Transverse colon (tissue), 4 donors: ENCODE measurements at regions not wholly inside any gene's neighbourhood (a gene's known extent, or its start where the extent isn't known, plus 50 kb on each side); places are given as distances from the start of the nearest gene placed in this dataset.

ENCODE experiments used
- DNase-seq: peaks from one replicate; pipeline ENCODE4 v3.0.0-alpha.2; 2019
- H3K27ac ChIP-seq, 4 donors: fragments of 200-600 bp; sonication (generic); 2 replicates each; pipeline ENCODE4 v1.5.1; 2016 to 2018; ENCODE audit warnings: inconsistent platforms in 4 of 4
- H3K27me3 ChIP-seq: fragments of 200-600 bp; sonication (generic); 2 replicates; pipeline ENCODE4 v1.5.1; 2017; ENCODE audit warnings: inconsistent platforms
- H3K36me3 ChIP-seq, 4 donors: fragments of 200-600 bp; sonication (generic); 2 replicates each; pipeline ENCODE4 v1.5.1; 2017 to 2019; ENCODE audit warnings: inconsistent platforms in 4 of 4
- H3K4me1 ChIP-seq, 4 donors: fragments of 200-600 bp; sonication (generic); 2 replicates each; pipeline ENCODE4 v1.5.1; 2017 to 2020; ENCODE audit warnings: inconsistent platforms in 4 of 4
- H3K4me3 ChIP-seq, 4 donors: fragments of 200-600 bp; sonication (generic); 1 replicate in 1 of 4; 2 replicates in 3 of 4; pipeline versions ENCODE4 v1.5.1 to v1.6.1; 2017 to 2019; ENCODE audit warnings: inconsistent platforms in 4 of 4
- H3K9me3 ChIP-seq, 2 donors: fragments of 200-600 bp; sonication (generic); 2 replicates each; pipeline ENCODE4 v1.5.1; 2017 to 2019; ENCODE audit warnings: inconsistent platforms in 2 of 2
- EP300 ChIP-seq: sonication (generic); formaldehyde crosslinking; IDR thresholded peaks from one replicate; pipeline ENCODE4 v1.6.1; 2017; ENCODE audit warnings: antibody characterized with exemption, low read depth
- POLR2A ChIP-seq: fragments of 450-650 bp; IDR thresholded peaks from one replicate; pipeline ENCODE4 v1.6.1; 2016; ENCODE audit warnings: antibody characterized with exemption, mild to moderate bottlenecking, moderate library complexity
- POLR2AphosphoS5 ChIP-seq, 3 donors: sonication (generic); formaldehyde crosslinking; IDR thresholded peaks; one replicate each; pipeline ENCODE4 v1.6.1; 2016; ENCODE audit warnings: antibody characterized with exemption in 3 of 3
- WGBS, 2 donors: methylation state at CpG; one replicate each; pipeline ENCODE4 v1.1.5; 2018; ENCODE audit warnings: low coverage in 1 of 2; 5-methylcytosine and 5-hydroxymethylcytosine counted together
- in situ Hi-C, 4 donors: fragments of 200-750 bp; cut with MboI; loops; one replicate each; pipeline versions ENCODE4 v1.15.0 to v1.15.1; 2017; ENCODE audit warnings: low sequenced_read_pairs in 3 of 4, low pct_ligation_motif_present in 1 of 4, low pct_unique_long_range_greater_than_20kb in 1 of 4
- intact Hi-C: fragments of 100-400 bp; cut with DNase I; formaldehyde crosslinking; loops from one replicate; pipeline ENCODE4 v1.15.1; 2023; ENCODE audit warnings: low total_unique reads
- TF ChIP-seq, protein P1 (sequence below), 5 experiments: fragments of 200-600 bp in 3 of 5; fragments of 450-650 bp in 2 of 5; sonication (generic) in 3 of 5; IDR thresholded peaks; 1 replicate in 2 of 5; 2 replicates in 3 of 5; pipeline ENCODE4 v1.5.1; 2016 to 2017; ENCODE audit warnings: antibody characterized with exemption in 5 of 5, inconsistent platforms in 3 of 5, mild to moderate bottlenecking in 2 of 5, moderate library complexity in 1 of 5

DNA sequence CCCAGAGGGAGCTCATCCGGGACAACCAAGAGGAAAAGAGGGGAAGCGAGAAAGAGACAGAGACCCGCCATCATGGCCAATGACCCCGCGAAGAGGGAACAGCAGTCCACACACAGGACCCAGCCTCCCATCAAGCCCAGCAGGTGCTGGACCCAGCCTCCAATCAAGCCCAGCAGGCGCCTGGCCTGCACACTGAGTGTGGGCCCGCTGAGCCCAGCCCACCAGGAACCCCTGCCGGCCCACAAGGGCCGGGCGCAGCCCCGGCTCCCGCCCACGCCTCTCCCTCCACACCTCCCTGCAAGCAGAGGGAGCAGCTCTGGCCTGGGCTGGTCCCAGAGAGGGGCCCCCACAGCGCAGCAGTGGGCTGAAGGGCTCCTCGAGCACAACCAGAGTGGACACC, 391.1 kb downstream of the IDS start:
- in situ Hi-C loops: no loop called here
- H3K4me3 ChIP-seq: no peak overlapping the region
- H3K27me3 ChIP-seq: no peaks in the 10 kb centered on the region
- no peak for DNase-seq
- H3K9me3 ChIP-seq: no peaks in the 10 kb centered on the region
- no peak overlapping the region for H3K27ac ChIP-seq
- H3K4me1 ChIP-seq: no peaks in the 10 kb centered on the region
- intact Hi-C loops: no loop called here
- WGBS, 2 donors: 86% methylated on average over 15 of the region's 15 CpGs; no CpG with 5 or more reads in 1 of the 2 donors
- no peaks in the 10 kb centered on the region for H3K36me3 ChIP-seq
- TF ChIP-seq POLR2A (no peak), POLR2AphosphoS5 (IDR thresholded peaks at IDR 0.05) (no peak), EP300 (no peak)
- TF ChIP-seq, protein P1, sequence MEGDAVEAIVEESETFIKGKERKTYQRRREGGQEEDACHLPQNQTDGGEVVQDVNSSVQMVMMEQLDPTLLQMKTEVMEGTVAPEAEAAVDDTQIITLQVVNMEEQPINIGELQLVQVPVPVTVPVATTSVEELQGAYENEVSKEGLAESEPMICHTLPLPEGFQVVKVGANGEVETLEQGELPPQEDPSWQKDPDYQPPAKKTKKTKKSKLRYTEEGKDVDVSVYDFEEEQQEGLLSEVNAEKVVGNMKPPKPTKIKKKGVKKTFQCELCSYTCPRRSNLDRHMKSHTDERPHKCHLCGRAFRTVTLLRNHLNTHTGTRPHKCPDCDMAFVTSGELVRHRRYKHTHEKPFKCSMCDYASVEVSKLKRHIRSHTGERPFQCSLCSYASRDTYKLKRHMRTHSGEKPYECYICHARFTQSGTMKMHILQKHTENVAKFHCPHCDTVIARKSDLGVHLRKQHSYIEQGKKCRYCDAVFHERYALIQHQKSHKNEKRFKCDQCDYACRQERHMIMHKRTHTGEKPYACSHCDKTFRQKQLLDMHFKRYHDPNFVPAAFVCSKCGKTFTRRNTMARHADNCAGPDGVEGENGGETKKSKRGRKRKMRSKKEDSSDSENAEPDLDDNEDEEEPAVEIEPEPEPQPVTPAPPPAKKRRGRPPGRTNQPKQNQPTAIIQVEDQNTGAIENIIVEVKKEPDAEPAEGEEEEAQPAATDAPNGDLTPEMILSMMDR (IDR thresholded peaks at IDR 0.05): no peak

DNA sequence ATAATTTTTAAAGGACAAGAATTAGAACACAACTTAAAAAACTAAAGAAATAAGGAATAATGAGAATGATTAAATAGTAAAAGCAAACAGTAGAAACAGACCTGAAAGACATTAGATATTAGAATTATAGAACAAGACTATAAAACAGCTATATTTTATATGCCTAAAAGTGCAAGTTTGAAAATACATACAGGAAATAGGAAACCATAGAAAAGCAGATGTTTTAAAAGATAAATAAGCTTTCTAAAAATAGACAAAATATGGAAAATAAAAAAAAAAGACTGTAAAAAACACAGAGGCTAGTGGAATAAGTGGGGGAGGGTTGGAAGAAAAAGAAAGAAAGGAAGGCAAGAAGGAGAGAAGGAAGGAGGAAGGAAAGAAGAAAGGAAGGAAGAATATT, 407.3 kb downstream of the IDS start:
- no peaks in the 10 kb centered on the region for H3K4me1 ChIP-seq
- H3K27me3 ChIP-seq: no peaks in the 10 kb centered on the region
- TF ChIP-seq POLR2AphosphoS5 (IDR thresholded peaks at IDR 0.05) (no peak), EP300 (no peak), POLR2A (no peak)
- TF ChIP-seq, protein P1 (IDR thresholded peaks at IDR 0.05): no peak
- no peaks in the 10 kb centered on the region for H3K9me3 ChIP-seq
- no peak for DNase-seq
- in situ Hi-C loops: no loop called here
- intact Hi-C loops: no loop called here
- H3K4me3 ChIP-seq: no peak overlapping the region
- H3K27ac ChIP-seq: no peak overlapping the region
- no peaks in the 10 kb centered on the region for H3K36me3 ChIP-seq

DNA sequence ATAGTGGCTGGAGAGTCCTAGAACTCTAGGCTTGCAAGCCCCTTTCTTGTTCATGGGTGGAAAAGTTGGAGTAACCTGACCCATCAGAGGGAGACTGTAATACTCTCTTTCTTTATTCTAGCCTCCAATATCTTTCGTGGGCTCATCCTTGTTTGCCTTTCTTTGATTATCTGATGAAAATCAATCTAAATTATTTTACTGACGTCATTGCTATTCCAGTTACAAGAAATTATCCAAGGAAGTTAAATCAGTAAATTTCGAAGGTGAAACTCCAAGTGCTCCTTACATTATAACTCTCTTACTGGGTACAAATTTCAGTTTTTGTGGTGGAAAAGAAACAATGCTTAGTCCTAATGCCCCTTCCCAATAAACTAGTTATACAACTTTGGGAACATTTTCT, 412.9 kb downstream of the IDS start:
- H3K27me3 ChIP-seq: no peaks in the 10 kb centered on the region
- no peak for DNase-seq
- 48 to 100% methylated on average over 1 to 3 of the region's 3 CpGs for WGBS, 2 donors
- in situ Hi-C loops: no loop called here
- no peak overlapping the region for H3K27ac ChIP-seq
- H3K4me1 ChIP-seq: no peaks in the 10 kb centered on the region
- TF ChIP-seq, protein P1 (IDR thresholded peaks at IDR 0.05): no peak
- TF ChIP-seq POLR2A (no peak), EP300 (no peak), POLR2AphosphoS5 (IDR thresholded peaks at IDR 0.05) (no peak)
- no peaks in the 10 kb centered on the region for H3K9me3 ChIP-seq
- intact Hi-C loops: no loop called here
- H3K4me3 ChIP-seq: no peak overlapping the region
- no peaks in the 10 kb centered on the region for H3K36me3 ChIP-seq

DNA sequence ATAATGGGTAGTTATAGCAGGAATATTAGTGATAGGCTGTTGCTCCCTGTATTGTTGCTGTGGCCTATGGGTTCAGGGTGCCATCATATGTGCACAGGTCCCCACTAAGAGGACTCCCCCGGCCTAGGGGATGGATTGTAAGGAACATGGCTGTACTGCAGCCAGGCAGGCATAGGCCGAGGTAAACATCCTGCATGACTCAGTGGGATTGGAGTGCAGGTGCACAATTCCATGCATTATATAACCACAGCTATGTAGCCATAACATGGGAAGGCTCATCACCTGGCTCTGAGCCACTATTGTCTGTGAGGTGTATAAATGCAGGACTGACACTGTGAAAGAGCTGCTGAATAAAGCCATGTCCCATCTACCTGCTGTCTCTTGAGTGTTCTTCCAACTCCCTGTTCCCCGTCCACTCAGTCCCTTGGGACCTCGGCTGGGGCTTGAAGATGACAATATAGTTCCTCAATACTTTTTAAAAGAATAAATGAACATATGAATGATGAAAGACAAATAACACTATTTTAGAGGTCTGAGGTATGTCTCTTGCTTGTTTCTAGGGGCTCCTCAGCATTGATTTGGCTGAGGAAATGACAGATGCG, 425.2 kb downstream of the IDS start:
- no peak overlapping the region for H3K27ac ChIP-seq
- no peaks in the 10 kb centered on the region for H3K4me1 ChIP-seq
- no peaks in the 10 kb centered on the region for H3K9me3 ChIP-seq
- no peak for DNase-seq
- H3K4me3 ChIP-seq: no peak overlapping the region
- in situ Hi-C loops: no loop called here
- 57% methylated on average over 5 of the region's 5 CpGs; no CpG with 5 or more reads in 1 of the 2 donors for WGBS, 2 donors
- no peaks in the 10 kb centered on the region for H3K27me3 ChIP-seq
- intact Hi-C loops: no loop called here
- H3K36me3 ChIP-seq: no peaks in the 10 kb centered on the region
- TF ChIP-seq POLR2A: no peak
- no peak for TF ChIP-seq POLR2AphosphoS5 (IDR thresholded peaks at IDR 0.05)
- TF ChIP-seq, protein P1 (IDR thresholded peaks at IDR 0.05): no peak
- no peak for TF ChIP-seq EP300
